Central memory CD4-positive, alpha-beta T cell (primary cell): ENCODE measurements at regions not wholly inside any gene's neighbourhood (a gene's known extent, or its start where the extent isn't known, plus 50 kb on each side); places are given as distances from the start of the nearest gene placed in this dataset.

Experiments used
- DNase-seq: peaks from one replicate; pipeline ENCODE4 v3.0.0; 2022

GRCh38 chr15:98390946-98391530, 257.3 kb upstream of the IGF1R start:
- no peak for DNase-seq

- DNase-seq: no peak
Measured at GRCh38 chr15:98391568-98391967, 256.8 kb upstream of the IGF1R start.

- no peak for DNase-seq
Measured at GRCh38 chr15:98393471-98393870, 254.9 kb upstream of the IGF1R start.

- no peak for DNase-seq
Measured at GRCh38 chr15:98394546-98394945, 253.8 kb upstream of the IGF1R start.

- DNase-seq: no peak
Measured at GRCh38 chr15:98395974-98396610, 252.2 kb upstream of the IGF1R start.

- no peak for DNase-seq
Measured at GRCh38 chr15:98397419-98397818, 250.9 kb upstream of the IGF1R start.

- DNase-seq: no peak
Measured at GRCh38 chr15:98398056-98398455, 250.3 kb upstream of the IGF1R start.

- DNase-seq: no peak
Measured at GRCh38 chr15:98398886-98399285, 249.5 kb upstream of the IGF1R start.

- DNase-seq: no peak
Measured at GRCh38 chr15:98400120-98400519, 248.2 kb upstream of the IGF1R start.

- no peak for DNase-seq
Measured at GRCh38 chr15:98401029-98401428, 247.3 kb upstream of the IGF1R start.

GRCh38 chr15:98402486-98402885, 245.9 kb upstream of the IGF1R start:
- DNase-seq: no peak

- DNase-seq: no peak
Measured at GRCh38 chr15:98403169-98403568, 245.2 kb upstream of the IGF1R start.

GRCh38 chr15:98403569-98403968, 244.8 kb upstream of the IGF1R start:
- no peak for DNase-seq

- no peak for DNase-seq
Measured at GRCh38 chr15:98405013-98405412, 243.3 kb upstream of the IGF1R start.

GRCh38 chr15:98408231-98408630, 240.1 kb upstream of the IGF1R start:
- no peak for DNase-seq

GRCh38 chr15:98410328-98410727, 238.0 kb upstream of the IGF1R start:
- DNase-seq: no peak

GRCh38 chr15:98412852-98413251, 235.5 kb upstream of the IGF1R start:
- DNase-seq: no peak

- DNase-seq: no peak
Measured at GRCh38 chr15:98413933-98414546, 234.3 kb upstream of the IGF1R start.

GRCh38 chr15:98416222-98416855, 232.0 kb upstream of the IGF1R start:
- DNase-seq: no peak

GRCh38 chr15:98417346-98417745, 231.0 kb upstream of the IGF1R start:
- no peak for DNase-seq

GRCh38 chr15:98418122-98418521, 230.2 kb upstream of the IGF1R start:
- DNase-seq: no peak

GRCh38 chr15:98419173-98419780, 229.1 kb upstream of the IGF1R start:
- no peak for DNase-seq

- DNase-seq: no peak
Measured at GRCh38 chr15:98420837-98421236, 227.5 kb upstream of the IGF1R start.
